PC-9 (cell line): ENCODE measurements at regions not wholly inside any gene's neighbourhood (a gene's known extent, or its start where the extent isn't known, plus 50 kb on each side); places are given as distances from the start of the nearest gene placed in this dataset.

Experiments
- BruUV-seq: library from RNA; stranded (reverse); fragments of 400-500 nt; replicated peaks from 2 replicates; lab custom pipeline; 2021; lab: Mats Ljungman, UMichigan
- CTCF ChIA-PET: fragments of 300-600 bp; sonication (Branson Sonifier 250); formaldehyde crosslinking; loops from one replicate; lab custom pipeline; 2022; ENCODE audit warnings: antibody characterized with exemption; lab: Charles Lee
- POLR2A ChIA-PET: fragments of 300-600 bp; sonication (Branson Sonifier 250); formaldehyde crosslinking; loops from one replicate; lab custom pipeline; 2022; ENCODE audit warnings: antibody characterized with exemption; ENCODE audit not compliant: unreplicated experiment; lab: Charles Lee
- DNase-seq, 2 experiments: peaks; one replicate each; pipeline versions ENCODE4 v3.0.0 to v3.0.0-alpha.2; 2015 to 2022; ENCODE audit warnings: mixed read lengths in 1 of 2
- H2AFZ ChIP-seq: fragments of 200-600 bp; sonication (generic); 2 replicates; pipeline ENCODE4 v1.8.1; 2017; ENCODE audit warnings: antibody characterized with exemption
- H3F3A ChIP-seq: fragments of 200-600 bp; sonication (generic); 2 replicates; pipeline ENCODE4 v1.8.1; 2017; ENCODE audit warnings: antibody characterized with exemption, mild to moderate bottlenecking, low read depth; ENCODE audit not compliant: insufficient read depth
- H3K27ac ChIP-seq: fragments of 200-600 bp; sonication (generic); 2 replicates; pipeline ENCODE4 v1.6.1; 2016; ENCODE audit warnings: mixed run types
- H3K27me3 ChIP-seq: fragments of 200-600 bp; sonication (generic); 2 replicates; pipeline ENCODE4 v1.6.1; 2016; ENCODE audit warnings: low read depth, mixed run types; ENCODE audit not compliant: insufficient read depth
- H3K36me3 ChIP-seq: fragments of 200-600 bp; sonication (generic); 2 replicates; pipeline ENCODE4 v1.6.1; 2016; ENCODE audit warnings: low read depth, mixed run types
- H3K4me1 ChIP-seq: fragments of 200-600 bp; sonication (generic); replicated peaks from 2 replicates; pipeline ENCODE4 v1.6.1; 2016; ENCODE audit warnings: mixed run types; ENCODE audit not compliant: insufficient read depth
- H3K4me2 ChIP-seq: fragments of 200-600 bp; sonication (generic); 2 replicates; pipeline ENCODE4 v1.6.1; 2017; ENCODE audit warnings: mixed run types
- H3K4me3 ChIP-seq: fragments of 200-600 bp; sonication (generic); 2 replicates; pipeline ENCODE4 v1.6.1; 2016; ENCODE audit warnings: mixed run types
- H3K79me2 ChIP-seq: fragments of 200-600 bp; sonication (generic); 2 replicates; pipeline ENCODE4 v1.6.1; 2017; ENCODE audit warnings: low read depth, mixed run types
- H3K9me2 ChIP-seq: fragments of 200-600 bp; sonication (generic); 2 replicates; pipeline ENCODE4 v1.8.1; 2017; ENCODE audit warnings: mild to moderate bottlenecking; ENCODE audit not compliant: insufficient read depth
- H3K9me3 ChIP-seq: fragments of 200-600 bp; sonication (generic); 2 replicates; pipeline ENCODE4 v1.8.1; 2016; ENCODE audit warnings: low read depth; ENCODE audit not compliant: insufficient read depth
- H4K20me1 ChIP-seq: fragments of 200-600 bp; sonication (generic); 2 replicates; pipeline ENCODE4 v1.8.1; 2017; ENCODE audit not compliant: insufficient read depth
- CTCF ChIP-seq: fragments of 200-600 bp; sonication (generic); conservative IDR thresholded peaks from 2 replicates; pipeline ENCODE4 v1.6.1; 2017; ENCODE audit warnings: mixed run types, antibody characterized with exemption, mild to moderate bottlenecking, moderate library complexity
- EZH2 ChIP-seq: fragments of 200-600 bp; sonication (generic); IDR thresholded peaks from 2 replicates; pipeline ENCODE4 v1.8.0; 2017; ENCODE audit warnings: antibody characterized with exemption, low read depth
- intact Hi-C: fragments of 100-400 bp; cut with micrococcal nuclease; formaldehyde crosslinking; loops from one replicate; pipeline ENCODE4 v1.10.0; 2022; ENCODE audit not compliant: unreplicated experiment

DNA sequence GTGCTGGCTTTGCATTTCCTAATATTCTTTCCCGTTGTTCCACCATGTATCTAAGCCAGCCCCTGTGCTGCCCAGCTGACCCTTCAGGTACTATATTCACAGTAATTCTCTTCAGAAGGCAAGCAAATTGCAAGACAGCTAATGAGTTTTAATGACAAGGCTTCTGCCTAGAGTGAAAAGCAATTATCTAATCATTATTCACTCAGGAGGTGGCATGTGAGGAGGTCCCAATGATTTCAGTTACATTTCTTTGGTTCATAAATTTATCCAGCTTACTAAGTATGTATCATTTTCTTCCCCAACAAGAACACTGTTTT, 123.0 kb downstream of the RASGEF1B start:
- H3K4me2 ChIP-seq, result no peak overlapping the region
- H3K9me3 ChIP-seq, result no peaks in the 10 kb centered on the region
- no peak for TF ChIP-seq CTCF
- TF ChIP-seq EZH2, result no peak
- no peaks in the 10 kb centered on the region for H3K27me3 ChIP-seq
- H3F3A ChIP-seq, result no peaks in the 10 kb centered on the region
- no peak for DNase-seq
- H3K9me2 ChIP-seq, result no peaks in the 10 kb centered on the region
- no peaks in the 10 kb centered on the region for H3K36me3 ChIP-seq
- H3K4me1 ChIP-seq, result no peaks in the 10 kb centered on the region
- H3K27ac ChIP-seq, result no peak overlapping the region
- H4K20me1 ChIP-seq, result no peaks in the 10 kb centered on the region
- ChIA-PET POLR2A (no interaction called here), CTCF (no interaction called here)
- H3K79me2 ChIP-seq, result no peaks in the 10 kb centered on the region
- no peak overlapping the region for H3K4me3 ChIP-seq
- intact Hi-C loops, result no loop called here
- no peak overlapping the region for H2AFZ ChIP-seq
- BruUV-seq, result no TSS peak

GRCh38 chr4:81348086-81348777, 123.5 kb downstream of the RASGEF1B start:
- Histone ChIP-seq H3K4me1 (no peaks in the 10 kb centered on the region), H2AFZ (no peak overlapping the region), H4K20me1 (no peaks in the 10 kb centered on the region), H3K27me3 (no peaks in the 10 kb centered on the region), H3K36me3 (no peaks in the 10 kb centered on the region), H3K27ac (no peak overlapping the region), H3K9me3 (no peaks in the 10 kb centered on the region), H3K79me2 (no peaks in the 10 kb centered on the region), H3K4me2 (no peak overlapping the region), H3K4me3 (no peak overlapping the region), H3F3A (no peaks in the 10 kb centered on the region), H3K9me2 (no peaks in the 10 kb centered on the region)
- POLR2A ChIA-PET, result no interaction called here
- no TSS peak for BruUV-seq
- TF ChIP-seq EZH2 (no peak), CTCF (no peak)
- intact Hi-C loops, result no loop called here
- CTCF ChIA-PET, result no interaction called here
- no peak for DNase-seq

DNA sequence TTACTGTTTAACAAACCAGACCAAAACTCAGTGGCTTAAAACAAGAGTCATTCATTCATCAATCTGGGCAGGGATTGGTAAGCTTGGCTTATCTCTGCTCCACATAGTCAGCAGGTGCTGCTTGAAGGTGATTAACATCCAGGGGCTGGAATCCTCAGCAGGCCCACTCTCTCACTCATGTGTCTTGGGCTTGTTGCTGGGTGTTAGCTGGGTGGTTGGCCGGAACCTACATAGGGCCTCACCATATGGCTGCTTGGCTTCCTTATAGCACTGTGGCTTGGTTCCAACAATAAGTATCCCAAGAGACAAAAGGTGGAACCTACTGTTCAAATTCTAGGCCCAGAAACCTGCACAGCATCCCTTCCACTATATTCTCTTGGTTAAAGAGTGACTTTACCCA, 125.0 kb downstream of the RASGEF1B start:
- POLR2A ChIA-PET, result no interaction called here
- CTCF ChIA-PET, result no interaction called here
- intact Hi-C loops, result no loop called here
- no peak overlapping the region for H3K27ac ChIP-seq
- no peak for DNase-seq
- no peak overlapping the region for H2AFZ ChIP-seq
- H3K9me3 ChIP-seq, result no peaks in the 10 kb centered on the region
- H3K36me3 ChIP-seq, result no peaks in the 10 kb centered on the region
- H3K9me2 ChIP-seq, result no peaks in the 10 kb centered on the region
- no peak overlapping the region for H3K4me2 ChIP-seq
- no peaks in the 10 kb centered on the region for H4K20me1 ChIP-seq
- H3K4me1 ChIP-seq, result no peaks in the 10 kb centered on the region
- H3F3A ChIP-seq, result no peaks in the 10 kb centered on the region
- no peaks in the 10 kb centered on the region for H3K27me3 ChIP-seq
- TF ChIP-seq EZH2, result no peak
- no peak for TF ChIP-seq CTCF
- H3K4me3 ChIP-seq, result no peak overlapping the region
- no TSS peak for BruUV-seq
- H3K79me2 ChIP-seq, result no peaks in the 10 kb centered on the region
